Progenitor cell of endocrine pancreas (in vitro differentiated cells): ENCODE measurements at regions not wholly inside any gene's neighbourhood (a gene's known extent, or its start where the extent isn't known, plus 50 kb on each side); places are given as distances from the start of the nearest gene placed in this dataset.
"Not testable (repeated sequence)": the region's sequence is repeated elsewhere in the genome, so short reads cannot be mapped to it uniquely, and the experiment has no call there.

Experiments used
- DNase-seq: peaks from one replicate; pipeline ENCODE4 v3.0.0; 2021; ENCODE audit warnings: low spot score; ENCODE audit not compliant: unreplicated experiment
- H3K27ac Mint-ChIP-seq: 2 replicates; pipeline ENCODE4 v1.8.0; 2021; ENCODE audit warnings: mild to moderate bottlenecking, moderate library complexity, mixed read lengths
- H3K27me3 Mint-ChIP-seq: 2 replicates; pipeline ENCODE4 v1.8.0; 2021; ENCODE audit warnings: mixed read lengths
- H3K36me3 Mint-ChIP-seq: 2 replicates; pipeline ENCODE4 v1.8.0; 2022; ENCODE audit warnings: mixed read lengths; ENCODE audit not compliant: insufficient read depth
- H3K4me1 Mint-ChIP-seq: 2 replicates; pipeline ENCODE4 v1.8.0; 2021; ENCODE audit warnings: low read depth, mixed read lengths
- H3K4me3 Mint-ChIP-seq: 2 replicates; pipeline ENCODE4 v1.8.0; 2021; ENCODE audit warnings: low read depth, mild to moderate bottlenecking, moderate library complexity, mixed read lengths
- H3K9me3 Mint-ChIP-seq: 2 replicates; pipeline ENCODE4 v1.8.0; 2021; ENCODE audit warnings: low read depth, mixed read lengths
- TF ChIP-seq, protein P1 (sequence below): fragments of 200-600 bp; sonication (generic); IDR thresholded peaks from one replicate; pipeline ENCODE4 v1.5.0; 2021; ENCODE audit warnings: antibody characterized with exemption, mild to moderate bottlenecking; ENCODE audit not compliant: unreplicated experiment

DNA sequence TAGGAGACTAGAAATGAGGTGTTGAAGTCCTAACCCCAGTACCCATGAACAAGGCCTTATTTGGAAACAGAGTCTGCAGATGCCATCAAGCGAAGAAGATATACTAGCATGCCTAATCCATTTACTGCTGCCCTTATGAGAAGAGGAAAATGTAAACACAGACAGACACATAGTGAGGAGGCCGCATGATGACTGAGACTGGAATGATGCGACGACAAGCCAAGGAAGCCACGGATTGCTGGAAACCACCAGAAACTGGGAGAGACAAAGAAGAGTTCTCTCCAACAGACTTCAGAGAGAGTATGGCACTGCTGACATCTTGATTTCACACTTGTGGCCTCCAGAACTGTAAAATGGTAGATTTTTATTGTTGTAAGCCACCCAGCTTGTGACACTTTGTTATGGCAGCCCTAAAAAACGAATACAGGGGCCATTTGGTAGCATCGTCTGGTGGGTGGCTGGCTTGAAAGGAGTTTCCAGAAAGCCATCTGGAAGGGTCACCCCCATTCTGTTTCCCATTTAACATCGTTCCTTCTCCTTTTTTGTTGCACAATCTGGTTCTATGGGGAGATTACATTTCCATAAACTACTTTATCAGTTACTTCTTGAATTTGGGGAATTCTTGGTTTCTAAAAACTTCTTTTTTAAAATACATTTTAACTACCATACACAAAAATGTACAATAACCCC lies 193.1 kb downstream of the HSD17B3 start:
- Mint-ChIP-seq H3K27me3 (peaks cover 5% of the 10 kb centered on the region), H3K9me3 (peaks cover 16% of the 10 kb centered on the region), H3K4me1 (peaks cover 1% of the 10 kb centered on the region), H3K36me3 (peaks cover 5% of the 10 kb centered on the region), H3K27ac (no peak overlapping the region), H3K4me3 (no peak overlapping the region)
- DNase-seq, result no peak
- TF ChIP-seq, protein P1, sequence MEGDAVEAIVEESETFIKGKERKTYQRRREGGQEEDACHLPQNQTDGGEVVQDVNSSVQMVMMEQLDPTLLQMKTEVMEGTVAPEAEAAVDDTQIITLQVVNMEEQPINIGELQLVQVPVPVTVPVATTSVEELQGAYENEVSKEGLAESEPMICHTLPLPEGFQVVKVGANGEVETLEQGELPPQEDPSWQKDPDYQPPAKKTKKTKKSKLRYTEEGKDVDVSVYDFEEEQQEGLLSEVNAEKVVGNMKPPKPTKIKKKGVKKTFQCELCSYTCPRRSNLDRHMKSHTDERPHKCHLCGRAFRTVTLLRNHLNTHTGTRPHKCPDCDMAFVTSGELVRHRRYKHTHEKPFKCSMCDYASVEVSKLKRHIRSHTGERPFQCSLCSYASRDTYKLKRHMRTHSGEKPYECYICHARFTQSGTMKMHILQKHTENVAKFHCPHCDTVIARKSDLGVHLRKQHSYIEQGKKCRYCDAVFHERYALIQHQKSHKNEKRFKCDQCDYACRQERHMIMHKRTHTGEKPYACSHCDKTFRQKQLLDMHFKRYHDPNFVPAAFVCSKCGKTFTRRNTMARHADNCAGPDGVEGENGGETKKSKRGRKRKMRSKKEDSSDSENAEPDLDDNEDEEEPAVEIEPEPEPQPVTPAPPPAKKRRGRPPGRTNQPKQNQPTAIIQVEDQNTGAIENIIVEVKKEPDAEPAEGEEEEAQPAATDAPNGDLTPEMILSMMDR, result no peak

DNA sequence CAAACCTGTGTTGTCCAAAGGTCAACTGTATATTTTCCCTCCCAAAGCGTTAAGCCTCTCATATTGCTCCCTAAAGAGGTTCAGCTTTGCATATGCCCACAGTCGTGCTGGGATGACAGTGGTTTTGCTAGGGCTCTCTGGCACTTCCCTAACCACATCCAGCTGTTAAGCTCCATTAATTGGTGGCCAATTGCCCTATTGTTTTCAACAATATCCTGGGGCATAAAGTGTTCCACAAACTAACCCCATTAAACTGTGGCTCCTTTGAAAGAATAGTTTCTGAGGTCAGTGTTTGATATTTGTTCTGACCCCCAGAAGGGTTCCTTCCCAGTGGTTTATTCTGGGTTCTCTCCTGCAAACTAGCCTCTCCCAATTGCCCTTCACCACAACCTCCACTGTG lies 194.5 kb downstream of the HSD17B3 start:
- H3K27me3 Mint-ChIP-seq, result peaks cover 5% of the 10 kb centered on the region
- TF ChIP-seq, protein P1, result no peak
- peaks cover 1% of the 10 kb centered on the region for H3K4me1 Mint-ChIP-seq
- H3K36me3 Mint-ChIP-seq, result peaks cover 6% of the 10 kb centered on the region
- H3K27ac Mint-ChIP-seq, result no peak overlapping the region
- no peak for DNase-seq
- H3K4me3 Mint-ChIP-seq, result no peak overlapping the region
- peaks cover 21% of the 10 kb centered on the region for H3K9me3 Mint-ChIP-seq

DNA sequence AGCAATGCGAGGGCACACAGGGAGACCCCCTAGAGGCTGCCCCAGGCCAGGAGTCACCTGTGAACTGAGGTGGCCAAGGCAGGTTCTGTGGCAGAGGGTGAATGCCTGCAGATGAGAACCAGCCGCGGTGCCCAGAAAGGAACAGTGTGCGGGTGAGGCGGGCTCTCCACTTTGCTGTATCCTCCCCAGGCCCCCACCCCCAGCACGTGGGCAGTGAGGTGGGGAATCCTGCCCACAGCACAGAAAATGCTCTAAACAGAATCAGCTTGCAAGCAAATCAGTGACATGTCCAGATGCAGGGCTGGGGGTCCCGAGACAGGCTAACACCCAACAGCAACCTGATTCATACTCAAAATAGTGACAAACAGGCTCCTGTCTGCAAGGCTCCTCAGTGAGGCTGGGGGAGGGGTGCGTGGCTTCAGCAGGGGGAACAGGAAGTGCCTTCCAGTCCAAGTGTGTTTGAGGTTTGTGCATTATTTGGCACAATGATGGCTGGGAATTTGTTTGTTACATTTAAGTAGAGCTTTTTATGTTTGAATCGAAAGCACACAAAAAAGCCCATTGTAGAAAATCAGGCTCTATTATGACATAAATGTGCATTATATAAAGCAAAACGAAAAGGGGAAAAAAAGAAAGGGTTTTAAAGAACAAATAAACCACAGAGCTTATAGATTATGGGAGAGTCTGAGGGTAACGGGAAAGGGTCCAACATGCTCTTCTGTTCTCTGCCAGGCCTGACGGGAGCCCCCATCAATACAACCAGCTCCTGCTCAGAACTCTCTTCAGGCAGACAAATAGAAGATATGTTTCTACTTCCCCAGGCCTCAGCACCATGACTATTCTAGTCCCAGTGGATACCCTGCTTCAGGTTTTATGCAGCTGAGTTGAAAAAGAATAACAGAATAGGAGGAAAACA lies 201.3 kb downstream of the HSD17B3 start:
- Mint-ChIP-seq H3K4me3 (no peak overlapping the region), H3K27ac (no peak overlapping the region)
- TF ChIP-seq, protein P1, result no peak

DNA sequence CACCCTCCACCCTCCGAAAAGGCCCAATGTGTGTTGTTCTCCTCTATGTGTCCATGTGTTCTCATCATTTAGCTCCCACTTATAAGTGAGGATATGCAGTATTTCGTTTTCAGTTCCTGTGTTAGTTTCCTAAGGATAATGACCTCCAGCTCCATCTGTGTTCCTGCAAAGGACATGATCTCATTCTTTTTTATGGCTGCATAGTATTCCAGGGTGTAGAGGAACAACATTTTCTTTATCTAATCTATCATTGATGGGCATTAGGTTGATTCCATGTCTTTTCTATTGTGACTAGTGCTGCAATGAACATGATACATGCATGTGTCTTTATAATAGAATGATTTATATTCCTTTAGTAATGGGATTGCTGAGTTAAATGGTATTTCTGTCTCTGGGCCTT lies 211.3 kb downstream of the HSD17B3 start:
- peaks cover 33% of the 10 kb centered on the region for H3K4me1 Mint-ChIP-seq

More for the DNA sequence above, 201.3 kb downstream of the HSD17B3 start:
- H3K27me3 Mint-ChIP-seq, result peaks cover 5% of the 10 kb centered on the region
- DNase-seq, result no peak
- peaks cover 4% of the 10 kb centered on the region for H3K36me3 Mint-ChIP-seq
- H3K9me3 Mint-ChIP-seq, result peaks cover 20% of the 10 kb centered on the region
- peaks cover 1% of the 10 kb centered on the region for H3K4me1 Mint-ChIP-seq

DNA sequence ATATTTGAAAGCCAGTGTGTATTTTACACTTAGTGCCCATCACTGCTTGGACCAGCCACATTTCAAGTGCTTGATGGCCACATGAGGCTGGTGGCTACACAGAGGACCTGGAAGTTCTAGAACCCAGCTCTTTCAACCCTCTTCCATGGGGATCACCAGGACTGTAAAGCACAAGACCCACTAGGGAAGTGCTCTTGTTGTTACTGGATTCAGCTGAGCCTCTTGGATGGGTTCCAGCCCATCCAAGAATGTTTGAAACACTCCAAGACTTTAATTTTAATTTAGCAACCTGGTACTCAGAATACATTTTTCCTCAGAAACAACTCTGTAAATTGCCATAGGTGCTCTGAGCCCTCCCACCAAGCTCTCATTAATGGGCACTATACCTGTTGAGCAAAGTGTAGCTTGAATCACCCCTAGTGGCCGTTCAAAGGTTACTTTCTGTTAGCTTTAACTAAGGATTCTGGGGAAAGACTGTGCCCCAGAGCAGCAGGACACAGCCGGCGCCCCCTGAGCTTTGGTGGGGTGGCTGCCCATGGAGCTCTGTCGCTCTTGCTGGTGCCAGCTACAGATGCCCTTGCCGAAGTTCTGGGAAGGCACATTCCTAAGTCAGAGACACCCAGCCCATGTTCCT lies 212.4 kb downstream of the HSD17B3 start:
- H3K9me3 Mint-ChIP-seq, result no peaks in the 10 kb centered on the region
- TF ChIP-seq, protein P1, result no peak
- peaks cover 30% of the 10 kb centered on the region for H3K4me1 Mint-ChIP-seq
- H3K27ac Mint-ChIP-seq, result no peak overlapping the region
- H3K4me3 Mint-ChIP-seq, result no peak overlapping the region
- H3K36me3 Mint-ChIP-seq, result no peaks in the 10 kb centered on the region
- DNase-seq, result no peak
- H3K27me3 Mint-ChIP-seq, result peaks cover 9% of the 10 kb centered on the region

More for the DNA sequence above, 211.3 kb downstream of the HSD17B3 start:
- peaks cover 12% of the 10 kb centered on the region for H3K27me3 Mint-ChIP-seq
- H3K27ac Mint-ChIP-seq, H3K36me3 Mint-ChIP-seq, H3K9me3 Mint-ChIP-seq, DNase-seq, H3K4me3 Mint-ChIP-seq: not testable (repeated sequence)
